Sigmoid colon (tissue), 4 donors: ENCODE measurements at regions not wholly inside any gene's neighbourhood (a gene's known extent, or its start where the extent isn't known, plus 50 kb on each side); places are given as distances from the start of the nearest gene placed in this dataset.

Experiments
- EP300 ChIP-seq, 4 donors: sonication (generic); formaldehyde crosslinking; IDR thresholded peaks; one replicate each; pipeline ENCODE4 v1.6.1; 2017; ENCODE audit warnings: antibody characterized with exemption in 4 of 4
- POLR2A ChIP-seq, 2 donors: fragments of 450-650 bp; IDR thresholded peaks; one replicate each; pipeline ENCODE4 v1.6.1; 2016; ENCODE audit warnings: antibody characterized with exemption in 2 of 2, mild to moderate bottlenecking in 2 of 2, moderate library complexity in 2 of 2
- POLR2AphosphoS5 ChIP-seq, 4 donors: sonication (generic); formaldehyde crosslinking; IDR thresholded peaks; one replicate each; pipeline ENCODE4 v1.6.1; 2017; ENCODE audit warnings: antibody characterized with exemption in 4 of 4
- TF ChIP-seq, protein P1 (sequence below), 4 experiments: fragments of 450-650 bp in 3 of 4; fragments of 200-600 bp in 1 of 4; IDR thresholded peaks; one replicate each; pipeline ENCODE4 v1.5.1; 2016 to 2019; ENCODE audit warnings: antibody characterized with exemption in 4 of 4, mild to moderate bottlenecking in 3 of 4, moderate library complexity in 2 of 4

- no peak for TF ChIP-seq POLR2A (IDR thresholded peaks at IDR 0.05)
- TF ChIP-seq, protein P1, sequence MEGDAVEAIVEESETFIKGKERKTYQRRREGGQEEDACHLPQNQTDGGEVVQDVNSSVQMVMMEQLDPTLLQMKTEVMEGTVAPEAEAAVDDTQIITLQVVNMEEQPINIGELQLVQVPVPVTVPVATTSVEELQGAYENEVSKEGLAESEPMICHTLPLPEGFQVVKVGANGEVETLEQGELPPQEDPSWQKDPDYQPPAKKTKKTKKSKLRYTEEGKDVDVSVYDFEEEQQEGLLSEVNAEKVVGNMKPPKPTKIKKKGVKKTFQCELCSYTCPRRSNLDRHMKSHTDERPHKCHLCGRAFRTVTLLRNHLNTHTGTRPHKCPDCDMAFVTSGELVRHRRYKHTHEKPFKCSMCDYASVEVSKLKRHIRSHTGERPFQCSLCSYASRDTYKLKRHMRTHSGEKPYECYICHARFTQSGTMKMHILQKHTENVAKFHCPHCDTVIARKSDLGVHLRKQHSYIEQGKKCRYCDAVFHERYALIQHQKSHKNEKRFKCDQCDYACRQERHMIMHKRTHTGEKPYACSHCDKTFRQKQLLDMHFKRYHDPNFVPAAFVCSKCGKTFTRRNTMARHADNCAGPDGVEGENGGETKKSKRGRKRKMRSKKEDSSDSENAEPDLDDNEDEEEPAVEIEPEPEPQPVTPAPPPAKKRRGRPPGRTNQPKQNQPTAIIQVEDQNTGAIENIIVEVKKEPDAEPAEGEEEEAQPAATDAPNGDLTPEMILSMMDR (IDR thresholded peaks at IDR 0.05), result no peak
- no peak for TF ChIP-seq EP300 (IDR thresholded peaks at IDR 0.05)
- no peak for TF ChIP-seq POLR2AphosphoS5 (IDR thresholded peaks at IDR 0.05)
Observed at GRCh38 chr1:38622197-38622596, 237.4 kb downstream of the RRAGC start.
